HEK293 (cell line): ENCODE measurements at regions not wholly inside any gene's neighbourhood (a gene's known extent, or its start where the extent isn't known, plus 50 kb on each side); places are given as distances from the start of the nearest gene placed in this dataset.

Experiments used
- CTCF ChIA-PET: fragments of 350-600 bp; formaldehyde crosslinking; extraction: SDS; loops from one replicate; lab custom pipeline; 2021; ENCODE audit warnings: antibody characterized with exemption; lab: Yijun Ruan, JAX
- POLR2A ChIA-PET: fragments of 300-600 bp; formaldehyde crosslinking; extraction: SDS; loops from one replicate; lab custom pipeline; 2020; ENCODE audit warnings: antibody characterized with exemption, inconsistent platforms; lab: Yijun Ruan, JAX
- H3K27ac ChIP-seq: fragments of 200-500 bp; sonication (Bioruptor generic); 2 replicates; pipeline ENCODE4 v1.5.1; 2014; ENCODE audit warnings: low read depth, low read length, control low read depth, inconsistent platforms; ENCODE audit errors: extremely low read depth
- H3K36me3 ChIP-seq, 2 experiments: fragments of 200-500 bp in 1 of 2; sonication (Bioruptor generic) in 1 of 2; 1 replicate in 1 of 2; 2 replicates in 1 of 2; pipeline ENCODE4 v1.5.1; 2014 to 2017; ENCODE audit warnings: inconsistent platforms in 2 of 2, low read length in 2 of 2; ENCODE audit not compliant: control insufficient read depth in 2 of 2, insufficient read depth in 1 of 2
- H3K4me1 ChIP-seq: fragments of 200-500 bp; sonication (Bioruptor generic); 2 replicates; pipeline ENCODE4 v1.5.1; 2014; ENCODE audit warnings: mild to moderate bottlenecking, low read length, inconsistent platforms; ENCODE audit not compliant: control insufficient read depth, insufficient read depth
- H3K4me3 ChIP-seq: 2 replicates; pipeline ENCODE4 v1.5.1; 2011; ENCODE audit warnings: low read depth, mild to moderate bottlenecking, control low read depth, low read length, moderate library complexity
- H3K9me3 ChIP-seq: fragments of 200-500 bp; sonication (Bioruptor generic); 2 replicates; pipeline ENCODE4 v1.5.1; 2014; ENCODE audit warnings: low read depth, low read length, inconsistent platforms; ENCODE audit not compliant: control insufficient read depth, insufficient read depth
- BCL11A ChIP-seq: fragments of 450-650 bp; formaldehyde crosslinking; IDR thresholded peaks from 2 replicates; pipeline ENCODE4 v1.5.1; 2016; ENCODE audit warnings: low read depth, missing biosample characterization, missing genetic modification characterization
- CTCF ChIP-seq: fragments of 450-650 bp; formaldehyde crosslinking; IDR thresholded peaks from 2 replicates; pipeline ENCODE4 v1.5.1; 2016; ENCODE audit warnings: missing biosample characterization, missing genetic modification characterization
- GLI2 ChIP-seq: fragments of 450-650 bp; formaldehyde crosslinking; IDR thresholded peaks from 2 replicates; pipeline ENCODE4; 2017; ENCODE audit warnings: missing biosample characterization, missing genetic modification characterization, low read depth, borderline replicate concordance
- OVOL3 ChIP-seq: fragments of 450-650 bp; formaldehyde crosslinking; IDR thresholded peaks from 2 replicates; pipeline ENCODE4 v1.5.1; 2016; ENCODE audit warnings: missing biosample characterization, missing genetic modification characterization
- PBX3 ChIP-seq: sonication (generic); formaldehyde crosslinking; IDR thresholded peaks from 2 replicates; pipeline ENCODE4 v1.8.1; 2022; ENCODE audit warnings: mild to moderate bottlenecking, moderate library complexity, missing genetic modification reagents
- TSHZ1 ChIP-seq: fragments of 450-650 bp; formaldehyde crosslinking; IDR thresholded peaks from 2 replicates; pipeline ENCODE4 v1.5.1; 2016; ENCODE audit warnings: missing biosample characterization, missing genetic modification characterization, borderline replicate concordance
- YY1 ChIP-seq: fragments of 450-650 bp; formaldehyde crosslinking; IDR thresholded peaks from 2 replicates; pipeline ENCODE4 v1.5.1; 2018; ENCODE audit warnings: missing biosample characterization, missing genetic modification characterization
- ZBTB11 ChIP-seq: fragments of 450-650 bp; formaldehyde crosslinking; conservative IDR thresholded peaks from 2 replicates; pipeline ENCODE4 v1.5.1; 2016; ENCODE audit warnings: low read depth, missing biosample characterization, missing genetic modification characterization
- ZNF114 ChIP-seq: fragments of 450-650 bp; formaldehyde crosslinking; IDR thresholded peaks from 2 replicates; pipeline ENCODE4 v1.5.0; 2017; ENCODE audit warnings: missing biosample characterization, missing genetic modification characterization
- ZNF133 ChIP-seq: fragments of 450-650 bp; formaldehyde crosslinking; IDR thresholded peaks from 2 replicates; pipeline ENCODE4 v1.5.1; 2016; ENCODE audit warnings: missing biosample characterization, missing genetic modification characterization
- ZNF202 ChIP-seq: fragments of 450-650 bp; formaldehyde crosslinking; IDR thresholded peaks from 2 replicates; pipeline ENCODE4 v1.5.1; 2016; ENCODE audit warnings: missing biosample characterization, missing genetic modification characterization, borderline replicate concordance
- ZNF423 ChIP-seq: fragments of 450-650 bp; formaldehyde crosslinking; IDR thresholded peaks from 2 replicates; pipeline ENCODE4 v1.5.1; 2016; ENCODE audit warnings: missing biosample characterization, missing genetic modification characterization
- ZNF596 ChIP-seq: fragments of 450-650 bp; IDR thresholded peaks from 2 replicates; pipeline ENCODE4 v1.5.0; 2018; ENCODE audit warnings: missing biosample characterization, mild to moderate bottlenecking, missing genetic modification characterization, moderate library complexity
- ZNF626 ChIP-seq: fragments of 450-650 bp; sonication (Bioruptor Pico); formaldehyde crosslinking; IDR thresholded peaks from 2 replicates; pipeline ENCODE4 v1.5.1; 2018; ENCODE audit warnings: missing biosample characterization, missing genetic modification characterization, inconsistent platforms
- ZNF660 ChIP-seq: fragments of 450-650 bp; IDR thresholded peaks from 2 replicates; pipeline ENCODE4 v1.5.1; 2018; ENCODE audit warnings: missing biosample characterization, mild to moderate bottlenecking, missing genetic modification characterization
- ZNF704 ChIP-seq: fragments of 450-650 bp; formaldehyde crosslinking; IDR thresholded peaks from 2 replicates; pipeline ENCODE4 v1.5.1; 2016; ENCODE audit warnings: missing biosample characterization, missing genetic modification characterization
- ZSCAN18 ChIP-seq: fragments of 450-650 bp; formaldehyde crosslinking; IDR thresholded peaks from 2 replicates; pipeline ENCODE4 v1.5.1; 2016; ENCODE audit warnings: missing biosample characterization, missing genetic modification characterization
- ZXDB ChIP-seq: fragments of 450-650 bp; formaldehyde crosslinking; IDR thresholded peaks from 2 replicates; pipeline ENCODE4 v1.5.1; 2016; ENCODE audit warnings: missing biosample characterization, missing genetic modification characterization

GRCh38 chr9:17963498-17963897, 384.6 kb downstream of the SH3GL2 start:
- POLR2A ChIA-PET: no interaction called here
- Histone ChIP-seq H3K4me3 (no peak overlapping the region), H3K9me3 (no peaks in the 10 kb centered on the region), H3K4me1 (no peaks in the 10 kb centered on the region), H3K27ac (no peak overlapping the region), H3K36me3 (no peaks in the 10 kb centered on the region)
- no peak for TF ChIP-seq GLI2 (tag by site-specific recombination)
- TF ChIP-seq TSHZ1 (tag by site-specific recombination): no peak
- no peak for TF ChIP-seq OVOL3 (tag by site-specific recombination)
- TF ChIP-seq ZXDB (tag by site-specific recombination): no peak
- TF ChIP-seq ZSCAN18: no peak
- no peak for TF ChIP-seq ZNF202 (tag by site-specific recombination)
- TF ChIP-seq ZBTB11 (tag by site-specific recombination): no peak
- TF ChIP-seq PBX3 (CRISPR knock-in tag): no peak
- no peak for TF ChIP-seq ZNF660 (tag by site-specific recombination)
- TF ChIP-seq ZNF133 (tag by site-specific recombination): no peak
- no peak for TF ChIP-seq YY1 (tag by site-specific recombination)
- TF ChIP-seq CTCF (tag by site-specific recombination): no peak
- TF ChIP-seq ZNF626 (tag by site-specific recombination): no peak
- TF ChIP-seq ZNF423: no peak
- no peak for TF ChIP-seq ZNF704 (tag by site-specific recombination)
- TF ChIP-seq ZNF596 (tag by site-specific recombination): no peak
- TF ChIP-seq BCL11A: no peak
- no peak for TF ChIP-seq ZNF114 (tag by site-specific recombination)
- CTCF ChIA-PET: interaction anchor here (0.8 to 1.4 kb wide), 3 partner anchors 17 to 162 kb away, joined by 4 to 5 read pairs (median 4); no protein-coding TSS in a partner anchor
